Endothelial cell of umbilical vein (primary cell): ENCODE measurements at regions not wholly inside any gene's neighbourhood (a gene's known extent, or its start where the extent isn't known, plus 50 kb on each side); places are given as distances from the start of the nearest gene placed in this dataset.

ENCODE experiments used
- BruUV-seq: library from RNA; stranded (reverse); fragments of 400-500 nt; replicated peaks from 2 replicates; lab custom pipeline; 2021; lab: Mats Ljungman, UMichigan
- CTCF ChIA-PET: fragments of 300-600, 350-600 bp; sonication (Branson Sonifier 250); formaldehyde crosslinking; loops from one replicate; lab custom pipeline; 2021; ENCODE audit warnings: antibody characterized with exemption, inconsistent platforms; lab: Charles Lee
- POLR2A ChIA-PET: fragments of 300-600, 350-600 bp; sonication (Branson Sonifier 250); formaldehyde crosslinking; loops from one replicate; lab custom pipeline; 2021; ENCODE audit warnings: antibody characterized with exemption, inconsistent platforms; lab: Charles Lee
- DNase-seq: peaks from one replicate; pipeline ENCODE4 v3.0.0-alpha.2; 2011; ENCODE audit warnings: low read depth, low spot score
- FAIRE-seq: peaks from 2 replicates; lab custom pipeline; 2011; peaks lifted over from hg19 to GRCh38; lab: Jason Lieb, UNC
- H2AFZ ChIP-seq: 2 replicates; pipeline ENCODE4 v1.6.0; 2012; ENCODE audit warnings: low read depth, low read length, control low read depth, inconsistent platforms
- H3K27ac ChIP-seq: 2 replicates; pipeline ENCODE4 v1.5.1; 2011; ENCODE audit warnings: low read depth, mild to moderate bottlenecking, control low read depth, low read length, moderate library complexity; ENCODE audit not compliant: insufficient read depth
- H3K27me3 ChIP-seq, 2 experiments: 2 replicates each; pipeline versions ENCODE4 v1.6.0 to v1.6.1; 2011; ENCODE audit warnings: low read length in 2 of 2, mixed read lengths in 1 of 2; ENCODE audit not compliant: control insufficient read depth in 2 of 2, insufficient read depth in 2 of 2
- H3K36me3 ChIP-seq, 2 experiments: 2 replicates in 1 of 2; 3 replicates in 1 of 2; pipeline ENCODE4 v1.5.1; 2011; ENCODE audit warnings: low read length in 2 of 2, mild to moderate bottlenecking in 1 of 2, moderate library complexity in 1 of 2; ENCODE audit not compliant: control insufficient read depth in 2 of 2, insufficient read depth in 2 of 2; ENCODE audit errors: extremely low read depth in 1 of 2
- H3K4me1 ChIP-seq: 3 replicates; pipeline ENCODE4 v1.5.1; 2011; ENCODE audit warnings: mild to moderate bottlenecking, low read length; ENCODE audit not compliant: control insufficient read depth, insufficient read depth; ENCODE audit errors: extremely low read depth
- H3K4me2 ChIP-seq: 2 replicates; pipeline ENCODE4 v1.6.1; 2011; ENCODE audit warnings: low read length, control low read depth, mixed read lengths; ENCODE audit not compliant: insufficient read depth
- H3K4me3 ChIP-seq, 3 experiments: fragments of 200-600 bp in 1 of 3; sonication (generic), shearing (Covaris generic) in 1 of 3; replicated peaks in 1 of 3; 2 replicates each; pipeline ENCODE4 v1.5.1; 2011 to 2016; ENCODE audit warnings: control low read depth in 3 of 3, low read length in 3 of 3, mild to moderate bottlenecking in 2 of 3, inconsistent platforms in 1 of 3, low read depth in 1 of 3, moderate library complexity in 1 of 3; ENCODE audit not compliant: insufficient read depth in 1 of 3
- H3K79me2 ChIP-seq: 2 replicates; pipeline ENCODE4 v1.6.0; 2012; ENCODE audit warnings: low read length, inconsistent platforms; ENCODE audit not compliant: control insufficient read depth, insufficient read depth
- H3K9ac ChIP-seq: replicated peaks from 2 replicates; pipeline ENCODE3; 2011; ENCODE audit warnings: low read length, control low read depth; ENCODE audit not compliant: insufficient read depth; ENCODE audit errors: extremely low read depth
- H3K9me1 ChIP-seq: replicated peaks from 3 replicates; pipeline ENCODE4 v1.6.0; 2011; ENCODE audit warnings: mild to moderate bottlenecking, low read length; ENCODE audit not compliant: control insufficient read depth, insufficient read depth; ENCODE audit errors: extremely low read depth
- H3K9me3 ChIP-seq: replicated peaks from 2 replicates; pipeline ENCODE4 v1.5.1; 2012; ENCODE audit warnings: low read length, inconsistent platforms; ENCODE audit not compliant: control insufficient read depth, insufficient read depth
- H4K20me1 ChIP-seq: replicated peaks from 2 replicates; pipeline ENCODE3; 2011; ENCODE audit warnings: mild to moderate bottlenecking, low read length; ENCODE audit not compliant: control insufficient read depth, insufficient read depth; ENCODE audit errors: extremely low read depth
- CTCF ChIP-seq, 2 donors: IDR thresholded peaks; 1 replicate in 1 of 2; 2 replicates in 1 of 2; pipeline ENCODE4 v1.5.1; 2011; ENCODE audit warnings: low read length in 2 of 2, mild to moderate bottlenecking in 2 of 2, moderate library complexity in 2 of 2, control low read depth in 1 of 2, inconsistent platforms in 1 of 2, low read depth in 1 of 2; ENCODE audit not compliant: insufficient read depth in 1 of 2; ENCODE audit errors: extremely low read depth in 1 of 2
- EZH2 ChIP-seq: IDR thresholded peaks from 2 replicates; pipeline ENCODE4 v1.6.1; 2012; ENCODE audit warnings: borderline replicate concordance, low read depth, mild to moderate bottlenecking, moderate library complexity, low read length, inconsistent platforms; ENCODE audit not compliant: severe bottlenecking
- FOS ChIP-seq: IDR thresholded peaks from 2 replicates; pipeline ENCODE4 v1.6.1; 2011; ENCODE audit warnings: mild to moderate bottlenecking, low read length, moderate library complexity, borderline replicate concordance; ENCODE audit not compliant: insufficient read depth
- GATA2 ChIP-seq: IDR thresholded peaks from 2 replicates; pipeline ENCODE4 v1.7.0; 2011; ENCODE audit warnings: low read depth, mild to moderate bottlenecking, moderate library complexity, mixed read lengths, low read length; ENCODE audit not compliant: insufficient read length, insufficient read depth
- JUN ChIP-seq: IDR thresholded peaks from 2 replicates; pipeline ENCODE4 v1.6.1; 2011; ENCODE audit warnings: borderline replicate concordance, low read depth; ENCODE audit not compliant: insufficient read length, insufficient read depth
- MYC ChIP-seq: IDR thresholded peaks from one replicate; pipeline ENCODE4 v1.6.1; 2011; ENCODE audit warnings: mild to moderate bottlenecking, low read depth, low read length
- POLR2A ChIP-seq: IDR thresholded peaks from 2 replicates; pipeline ENCODE4 v1.6.1; 2012; ENCODE audit warnings: low read depth, mild to moderate bottlenecking, control low read depth, low read length
- POLR2AphosphoS5 ChIP-seq: IDR thresholded peaks from 2 replicates; pipeline ENCODE4 v1.6.1; 2012; ENCODE audit warnings: low read depth, mild to moderate bottlenecking, control low read depth, low read length, moderate library complexity; ENCODE audit not compliant: insufficient read depth
- dilution Hi-C: fragments of 300-500 bp; cut with MboI; formaldehyde crosslinking; loops from one replicate; pipeline ENCODE4 v1.15.0; 2019; ENCODE audit warnings: low sequenced_read_pairs; ENCODE audit not compliant: extremely low pct_ligation_motif_present
- intact Hi-C: fragments of 100-400 bp; cut with micrococcal nuclease; formaldehyde crosslinking; loops from one replicate; pipeline ENCODE4 v1.10.0; 2022
- TF ChIP-seq, protein P1 (sequence below): IDR thresholded peaks from 2 replicates; pipeline ENCODE4 v1.6.1; 2011; ENCODE audit not compliant: insufficient read depth, insufficient read length

- Histone ChIP-seq H3K27me3 (no peaks in the 10 kb centered on the region), H3K9me1 (no peaks in the 10 kb centered on the region), H3K9me3 (no peaks in the 10 kb centered on the region), H3K79me2 (no peaks in the 10 kb centered on the region), H3K27ac (no peak overlapping the region), H4K20me1 (no peaks in the 10 kb centered on the region), H2AFZ (no peak overlapping the region), H3K36me3 (no peaks in the 10 kb centered on the region), H3K4me3 (no peak overlapping the region), H3K4me1 (no peaks in the 10 kb centered on the region), H3K9ac (no peak overlapping the region), H3K4me2 (no peak overlapping the region)
- dilution Hi-C loops (no loop called here), intact Hi-C loops (no loop called here)
- CTCF ChIA-PET: no interaction called here
- no TSS peak for BruUV-seq
- no peak for DNase-seq
- POLR2A ChIA-PET: no interaction called here
- no peak for FAIRE-seq
- TF ChIP-seq CTCF (IDR thresholded peaks at IDR 0.05; ENCODE audit: extremely low read depth in 1 of 2, insufficient read depth in 1 of 2, low read depth in 1 of 2, low read length in 2 of 2) (no peak), EZH2 (no peak), JUN (no peak), POLR2AphosphoS5 (no peak), MYC (no peak), POLR2A (no peak), GATA2 (no peak), FOS (no peak)
- TF ChIP-seq, protein P1, sequence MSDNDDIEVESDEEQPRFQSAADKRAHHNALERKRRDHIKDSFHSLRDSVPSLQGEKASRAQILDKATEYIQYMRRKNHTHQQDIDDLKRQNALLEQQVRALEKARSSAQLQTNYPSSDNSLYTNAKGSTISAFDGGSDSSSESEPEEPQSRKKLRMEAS: no peak
Measured at GRCh38 chr1:102628109-102628613, 480.2 kb downstream of the COL11A1 start.
